Mucosa of gallbladder (tissue), 1 donor: ENCODE measurements at regions not wholly inside any gene's neighbourhood (a gene's known extent, or its start where the extent isn't known, plus 50 kb on each side); places are given as distances from the start of the nearest gene placed in this dataset.
"Not testable (repeated sequence)": the region's sequence is repeated elsewhere in the genome, so short reads cannot be mapped to it uniquely, and the experiment has no call there.

Source experiments
- DNase-seq: peaks from one replicate; pipeline ENCODE4 v3.0.0-alpha.2; 2020; ENCODE audit warnings: low spot score
- donor health status: DM: no; HTN: no; CAD: no.

- no peak for DNase-seq
These were observed 61.7 kb upstream of the ATXN3L start for GRCh38 chrX:13381514-13381913.

- DNase-seq: no peak
These were observed 60.4 kb upstream of the ATXN3L start for GRCh38 chrX:13380211-13380610.

GRCh38 chrX:13378562-13379518 is 59.0 kb upstream of the ATXN3L start:
- DNase-seq: not testable (repeated sequence)

GRCh38 chrX:13377550-13377934 is 57.7 kb upstream of the ATXN3L start:
- DNase-seq: no peak

GRCh38 chrX:13376857-13377549 is 57.1 kb upstream of the ATXN3L start:
- DNase-seq: peak; percentile 10

GRCh38 chrX:13375596-13375995 is 55.7 kb upstream of the ATXN3L start:
- not testable (repeated sequence) for DNase-seq

GRCh38 chrX:13374364-13374763 is 54.5 kb upstream of the ATXN3L start:
- DNase-seq: no peak

GRCh38 chrX:13373431-13374187 is 53.8 kb upstream of the ATXN3L start:
- no peak for DNase-seq

- no peak for DNase-seq
These were observed 53.2 kb upstream of the ATXN3L start for GRCh38 chrX:13373027-13373426.

- DNase-seq: no peak
These were observed 52.5 kb upstream of the ATXN3L start for GRCh38 chrX:13372203-13372980.

- DNase-seq: no peak
These were observed 51.3 kb upstream of the ATXN3L start for GRCh38 chrX:13371186-13371585.

GRCh38 chrX:13370713-13371112 is 50.9 kb upstream of the ATXN3L start:
- no peak for DNase-seq
